ENCODE measurements at regions not wholly inside any gene's neighbourhood (a gene's known extent, or its start where the extent isn't known, plus 50 kb on each side); places are given as distances from the start of the nearest gene placed in this dataset.

GRCh38 chr4:11727903-11728564 lies 299.3 kb upstream of the HS3ST1 start:
- DNase-seq (no peak), ATAC-seq (no peak)
- Histone ChIP-seq H3K9me3 (no peaks in the 10 kb centered on the region), H3K27ac (no peak overlapping the region), H3K36me3 (no peaks in the 10 kb centered on the region), H3K4me3 (no peak overlapping the region), H3K27me3 (ENCODE audit: low read depth) (no peaks in the 10 kb centered on the region), H3K4me1 (no peaks in the 10 kb centered on the region)
- TF ChIP-seq, protein P1, sequence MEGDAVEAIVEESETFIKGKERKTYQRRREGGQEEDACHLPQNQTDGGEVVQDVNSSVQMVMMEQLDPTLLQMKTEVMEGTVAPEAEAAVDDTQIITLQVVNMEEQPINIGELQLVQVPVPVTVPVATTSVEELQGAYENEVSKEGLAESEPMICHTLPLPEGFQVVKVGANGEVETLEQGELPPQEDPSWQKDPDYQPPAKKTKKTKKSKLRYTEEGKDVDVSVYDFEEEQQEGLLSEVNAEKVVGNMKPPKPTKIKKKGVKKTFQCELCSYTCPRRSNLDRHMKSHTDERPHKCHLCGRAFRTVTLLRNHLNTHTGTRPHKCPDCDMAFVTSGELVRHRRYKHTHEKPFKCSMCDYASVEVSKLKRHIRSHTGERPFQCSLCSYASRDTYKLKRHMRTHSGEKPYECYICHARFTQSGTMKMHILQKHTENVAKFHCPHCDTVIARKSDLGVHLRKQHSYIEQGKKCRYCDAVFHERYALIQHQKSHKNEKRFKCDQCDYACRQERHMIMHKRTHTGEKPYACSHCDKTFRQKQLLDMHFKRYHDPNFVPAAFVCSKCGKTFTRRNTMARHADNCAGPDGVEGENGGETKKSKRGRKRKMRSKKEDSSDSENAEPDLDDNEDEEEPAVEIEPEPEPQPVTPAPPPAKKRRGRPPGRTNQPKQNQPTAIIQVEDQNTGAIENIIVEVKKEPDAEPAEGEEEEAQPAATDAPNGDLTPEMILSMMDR (IDR thresholded peaks at IDR 0.05): no peak
- intact Hi-C loops (cut with DNase I): no loop called here

DNA sequence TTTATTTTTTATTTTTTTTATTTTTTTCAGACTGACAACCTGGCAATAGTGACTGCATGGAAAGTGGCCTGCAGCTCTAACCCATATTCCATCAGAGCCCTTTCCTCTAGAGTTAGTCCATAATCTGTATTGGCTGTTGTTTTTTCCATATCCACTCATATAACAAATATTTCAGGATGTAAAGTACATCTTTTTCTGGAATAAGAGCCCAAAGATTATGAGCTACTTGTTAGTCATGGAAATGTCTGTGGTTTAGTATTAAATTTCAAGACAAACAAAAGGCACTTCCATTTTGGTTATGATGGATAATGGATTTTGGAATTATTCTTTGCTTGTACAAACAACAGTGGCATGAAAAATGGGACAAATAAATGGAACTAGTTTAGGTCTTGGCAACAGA lies 296.0 kb upstream of the HS3ST1 start:
- Histone ChIP-seq H3K9me3 (no peaks in the 10 kb centered on the region), H3K27me3 (ENCODE audit: low read depth) (no peaks in the 10 kb centered on the region), H3K4me1 (no peaks in the 10 kb centered on the region), H3K27ac (no peak overlapping the region), H3K36me3 (no peaks in the 10 kb centered on the region), H3K4me3 (no peak overlapping the region)
- DNase-seq (no peak), ATAC-seq (no peak)
- intact Hi-C loops (cut with DNase I): no loop called here
- TF ChIP-seq, protein P1 (IDR thresholded peaks at IDR 0.05): no peak

GRCh38 chr4:11722223-11722622 lies 293.5 kb upstream of the HS3ST1 start:
- ATAC-seq (no peak), DNase-seq (no peak)
- no peaks in the 10 kb centered on the region for H3K9me3 ChIP-seq
- TF ChIP-seq, protein P1 (IDR thresholded peaks at IDR 0.05): no peak
- no peak overlapping the region for H3K4me3 ChIP-seq
- no peaks in the 10 kb centered on the region for H3K4me1 ChIP-seq
- no peak overlapping the region for H3K27ac ChIP-seq
- no peaks in the 10 kb centered on the region for H3K36me3 ChIP-seq
- no peaks in the 10 kb centered on the region for H3K27me3 ChIP-seq (ENCODE audit: low read depth)
- intact Hi-C loops (cut with DNase I): no loop called here

GRCh38 chr4:11720292-11720691 lies 291.6 kb upstream of the HS3ST1 start:
- H3K27ac ChIP-seq: no peak overlapping the region
- ATAC-seq: peak in 1 of 2 donors; percentile 62
- no peaks in the 10 kb centered on the region for H3K4me1 ChIP-seq
- intact Hi-C loops (cut with DNase I): no loop called here
- H3K4me3 ChIP-seq: no peak overlapping the region
- TF ChIP-seq, protein P1 (IDR thresholded peaks at IDR 0.05): peak; percentile 71
- no peak for DNase-seq
- no peaks in the 10 kb centered on the region for H3K27me3 ChIP-seq (ENCODE audit: low read depth)
- H3K36me3 ChIP-seq: no peaks in the 10 kb centered on the region
- H3K9me3 ChIP-seq: no peaks in the 10 kb centered on the region

DNA sequence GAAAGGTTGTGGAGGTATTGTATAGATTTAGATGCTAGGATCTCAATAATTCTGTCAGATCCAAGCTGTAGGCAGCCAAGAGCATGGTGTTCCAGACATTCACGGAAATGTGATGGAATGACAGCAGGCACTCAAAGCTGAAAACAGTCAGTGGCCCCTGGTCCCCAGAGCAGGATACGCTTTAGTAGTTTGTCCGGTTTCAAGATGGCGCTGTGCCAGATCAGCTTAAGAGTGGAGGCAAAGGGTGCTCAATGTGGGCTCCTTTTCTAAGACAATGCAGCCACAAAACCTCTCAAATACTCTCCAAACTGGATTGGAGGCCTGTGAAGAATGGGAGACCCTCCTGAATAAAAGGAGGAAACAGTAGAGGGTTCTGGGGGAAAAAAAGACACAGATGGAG lies 291.2 kb upstream of the HS3ST1 start:
- no peaks in the 10 kb centered on the region for H3K27me3 ChIP-seq (ENCODE audit: low read depth)
- H3K36me3 ChIP-seq: no peaks in the 10 kb centered on the region
- intact Hi-C loops (cut with DNase I): no loop called here

More for the DNA sequence above, 291.2 kb upstream of the HS3ST1 start:
- TF ChIP-seq, protein P1 (IDR thresholded peaks at IDR 0.05): no peak
- no peaks in the 10 kb centered on the region for H3K9me3 ChIP-seq
- ATAC-seq: peak in 1 of 2 donors; percentile 34
- no peak overlapping the region for H3K27ac ChIP-seq
- DNase-seq: peak; percentile 49
- H3K4me1 ChIP-seq: no peaks in the 10 kb centered on the region
- H3K4me3 ChIP-seq: no peak overlapping the region

Data from lower lobe of right lung (tissue), 2 donors.